HUDEP-2 (cell line): ENCODE measurements at regions not wholly inside any gene's neighbourhood (a gene's known extent, or its start where the extent isn't known, plus 50 kb on each side); places are given as distances from the start of the nearest gene placed in this dataset.

Source experiments
- DNase-seq, 76 experiments: peaks; one replicate each; lab custom pipeline; 2025; ENCODE audit not compliant: unreplicated experiment in 76 of 76; lab: John Stamatoyannopoulos, UW

- DNase-seq = no peak
Observed at GRCh38 chr19:28497887-28498286, 715.1 kb downstream of the UQCRFS1 start.

- DNase-seq = no peak
Observed at GRCh38 chr19:28497137-28497536, 715.8 kb downstream of the UQCRFS1 start.

GRCh38 chr19:28495046-28495445 lies 717.9 kb downstream of the UQCRFS1 start:
- DNase-seq = peak in 5 of 76 experiments; percentile 2 to 40 (median 13)

- DNase-seq = no peak
Observed at GRCh38 chr19:28494461-28494860, 718.5 kb downstream of the UQCRFS1 start.

GRCh38 chr19:28493884-28494283 lies 719.1 kb downstream of the UQCRFS1 start:
- DNase-seq = no peak

- DNase-seq = no peak
Observed at GRCh38 chr19:28492621-28493020, 720.3 kb downstream of the UQCRFS1 start.

GRCh38 chr19:28492201-28492600 lies 720.8 kb downstream of the UQCRFS1 start:
- DNase-seq = no peak

GRCh38 chr19:28489776-28490175 lies 723.2 kb downstream of the UQCRFS1 start:
- no peak for DNase-seq

GRCh38 chr19:28489126-28489660 lies 723.8 kb downstream of the UQCRFS1 start:
- DNase-seq = peak in 3 of 76 experiments; percentile 11 to 26 (median 13)

GRCh38 chr19:28487999-28488398 lies 725.0 kb downstream of the UQCRFS1 start:
- DNase-seq = no peak

GRCh38 chr19:28486926-28487325 lies 726.0 kb downstream of the UQCRFS1 start:
- DNase-seq = no peak

GRCh38 chr19:28486473-28486872 lies 726.5 kb downstream of the UQCRFS1 start:
- DNase-seq = no peak

GRCh38 chr19:28485292-28485691 lies 727.7 kb downstream of the UQCRFS1 start:
- DNase-seq = peak in 5 of 76 experiments; percentile 20 to 35 (median 29)

GRCh38 chr19:28483197-28483596 lies 729.8 kb downstream of the UQCRFS1 start:
- DNase-seq = no peak

- DNase-seq = peak in 2 of 76 experiments; percentile 19 to 23
Observed at GRCh38 chr19:28482221-28482620, 730.7 kb downstream of the UQCRFS1 start.

GRCh38 chr19:28481674-28482073 lies 731.3 kb downstream of the UQCRFS1 start:
- DNase-seq = no peak

- DNase-seq = no peak
Observed at GRCh38 chr19:28475525-28475924, 737.4 kb downstream of the UQCRFS1 start.

- no peak for DNase-seq
Observed at GRCh38 chr19:28472843-28473242, 740.1 kb downstream of the UQCRFS1 start.

- no peak for DNase-seq
Observed at GRCh38 chr19:28471731-28472510, 741.0 kb downstream of the UQCRFS1 start.

GRCh38 chr19:28469544-28469943 lies 743.4 kb downstream of the UQCRFS1 start:
- DNase-seq = no peak

- peak in 9 of 76 experiments; percentile 9 to 51 (median 28) for DNase-seq
Observed at GRCh38 chr19:28468701-28469459, 744.1 kb downstream of the UQCRFS1 start.
